HEK293T (cell line): ENCODE measurements at regions not wholly inside any gene's neighbourhood (a gene's known extent, or its start where the extent isn't known, plus 50 kb on each side); places are given as distances from the start of the nearest gene placed in this dataset.

ENCODE experiments used
- FOXK2 ChIP-seq: fragments of 450-650 bp; IDR thresholded peaks from 2 replicates; pipeline ENCODE4 v1.6.1; 2016; ENCODE audit warnings: mild to moderate bottlenecking
- SP1 ChIP-seq: fragments of 450-650 bp; IDR thresholded peaks from 2 replicates; pipeline ENCODE4 v1.6.1; 2017
- SUZ12 ChIP-seq: fragments of 450-650 bp; IDR thresholded peaks from 2 replicates; pipeline ENCODE4 v1.6.1; 2016; ENCODE audit warnings: mild to moderate bottlenecking

DNA sequence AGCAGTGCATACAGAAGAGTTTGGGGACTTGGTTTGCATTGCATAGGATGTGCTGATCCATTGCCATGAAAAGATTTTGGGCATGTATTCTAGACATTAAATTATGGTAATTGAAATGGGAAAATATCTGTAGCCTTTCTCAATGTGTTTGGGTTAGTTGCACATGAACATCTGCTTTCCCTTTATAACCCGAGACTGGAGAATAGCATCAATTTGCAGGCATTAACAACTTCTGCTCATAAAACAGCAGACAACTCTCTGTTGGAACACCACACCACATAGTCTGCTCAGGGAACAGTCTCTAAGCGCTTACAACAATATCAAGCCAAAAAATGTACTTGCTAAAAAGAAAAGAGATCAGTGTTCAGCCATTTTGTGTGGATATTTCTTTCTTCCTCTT is 1391.1 kb upstream of the LRRTM3 start:
- TF ChIP-seq SP1 = no peak
- TF ChIP-seq FOXK2 = no peak
- no peak for TF ChIP-seq SUZ12
